ENCODE measurements at regions not wholly inside any gene's neighbourhood (a gene's known extent, or its start where the extent isn't known, plus 50 kb on each side); places are given as distances from the start of the nearest gene placed in this dataset.

- no peaks in the 10 kb centered on the region for H3K27me3 ChIP-seq (replicated peaks; ENCODE audit: insufficient read depth, low read depth, low read length, poor library complexity)
- BruUV-seq (replicated peaks), result no TSS peak
- no peaks in the 10 kb centered on the region for H3K9me3 ChIP-seq (ENCODE audit: low read depth, low read length, poor library complexity, severe bottlenecking)
- H3K36me3 ChIP-seq (ENCODE audit: insufficient read depth, low read length, poor library complexity, severe bottlenecking), result no peaks in the 10 kb centered on the region
- CTCF ChIA-PET, result no interaction called here
- no peaks in the 10 kb centered on the region for H3K4me1 ChIP-seq (ENCODE audit: insufficient read depth, low read length, poor library complexity, severe bottlenecking)
- no peak for TF ChIP-seq CTCF (conservative IDR thresholded peaks at IDR 0.05; ENCODE audit: low read depth, low read length)
- TF ChIP-seq EZH2 (IDR thresholded peaks at IDR 0.05; ENCODE audit: borderline replicate concordance, low read depth, low read length, poor library complexity, severe bottlenecking), result no peak
- no peak overlapping the region for H3K4me3 ChIP-seq (ENCODE audit: low read depth, low read length, poor library complexity, severe bottlenecking)
- H3K27ac ChIP-seq (ENCODE audit: low read depth, low read length, poor library complexity, severe bottlenecking), result no peak overlapping the region
- POLR2A ChIA-PET (ENCODE audit: low non-redundant PET), result interaction anchor here (0.6 kb wide), 1 partner anchor 15 kb away, joined by 3 read pairs; no protein-coding TSS in a partner anchor
- intact Hi-C loops (cut with micrococcal nuclease; ENCODE audit: unreplicated experiment), result no loop called here
- no peak for DNase-seq (ENCODE audit: low spot score)
These were observed 289.9 kb upstream of the MMS22L start for GRCh38 chr6:97572943-97573342.

- intact Hi-C loops (cut with micrococcal nuclease; ENCODE audit: unreplicated experiment), result no loop called here
- TF ChIP-seq EZH2 (IDR thresholded peaks at IDR 0.05; ENCODE audit: borderline replicate concordance, low read depth, low read length, poor library complexity, severe bottlenecking) (no peak), CTCF (conservative IDR thresholded peaks at IDR 0.05; ENCODE audit: low read depth, low read length) (peak; percentile 65)
- no TSS peak for BruUV-seq (replicated peaks)
- Histone ChIP-seq H3K4me3 (ENCODE audit: low read depth, low read length, poor library complexity, severe bottlenecking) (no peak overlapping the region), H3K27me3 (replicated peaks; ENCODE audit: insufficient read depth, low read depth, low read length, poor library complexity) (no peaks in the 10 kb centered on the region), H3K36me3 (ENCODE audit: insufficient read depth, low read length, poor library complexity, severe bottlenecking) (no peaks in the 10 kb centered on the region), H3K4me1 (ENCODE audit: insufficient read depth, low read length, poor library complexity, severe bottlenecking) (peaks cover 5% of the 10 kb centered on the region), H3K27ac (ENCODE audit: low read depth, low read length, poor library complexity, severe bottlenecking) (peak overlapping the region; percentile 17), H3K9me3 (ENCODE audit: low read depth, low read length, poor library complexity, severe bottlenecking) (no peaks in the 10 kb centered on the region)
- DNase-seq (ENCODE audit: low spot score), result peak; percentile 76
- CTCF ChIA-PET, result interaction anchor here (0.5 kb wide), 1 partner anchor 12 kb away, joined by 4 read pairs; no protein-coding TSS in a partner anchor
- POLR2A ChIA-PET (ENCODE audit: low non-redundant PET), result no interaction called here
These were observed 303.3 kb upstream of the MMS22L start for GRCh38 chr6:97586344-97586743.

- no peak for DNase-seq (ENCODE audit: low spot score)
- H3K4me1 ChIP-seq (ENCODE audit: insufficient read depth, low read length, poor library complexity, severe bottlenecking), result no peaks in the 10 kb centered on the region
- H3K9me3 ChIP-seq (ENCODE audit: low read depth, low read length, poor library complexity, severe bottlenecking), result no peaks in the 10 kb centered on the region
- POLR2A ChIA-PET (ENCODE audit: low non-redundant PET), result no interaction called here
- BruUV-seq (replicated peaks), result no TSS peak
- H3K27me3 ChIP-seq (replicated peaks; ENCODE audit: insufficient read depth, low read depth, low read length, poor library complexity), result no peaks in the 10 kb centered on the region
- H3K4me3 ChIP-seq (ENCODE audit: low read depth, low read length, poor library complexity, severe bottlenecking), result no peak overlapping the region
- intact Hi-C loops (cut with micrococcal nuclease; ENCODE audit: unreplicated experiment), result no loop called here
- H3K36me3 ChIP-seq (ENCODE audit: insufficient read depth, low read length, poor library complexity, severe bottlenecking), result no peaks in the 10 kb centered on the region
- CTCF ChIA-PET, result interaction anchor here (0.6 kb wide), 1 partner anchor 123 kb away, joined by 5 read pairs; no protein-coding TSS in a partner anchor
- no peak for TF ChIP-seq CTCF (conservative IDR thresholded peaks at IDR 0.05; ENCODE audit: low read depth, low read length)
- H3K27ac ChIP-seq (ENCODE audit: low read depth, low read length, poor library complexity, severe bottlenecking), result no peak overlapping the region
These were observed 308.9 kb upstream of the MMS22L start for GRCh38 chr6:97591955-97592354.
